ENCODE measurements at regions not wholly inside any gene's neighbourhood (a gene's known extent, or its start where the extent isn't known, plus 50 kb on each side); places are given as distances from the start of the nearest gene placed in this dataset.

GRCh38 chr18:45384962-45385315 lies 230.3 kb upstream of the SLC14A2 start:
- DNase-seq: no peak

GRCh38 chr18:45386041-45386655 lies 229.1 kb upstream of the SLC14A2 start:
- DNase-seq: peak; percentile 9

DNA sequence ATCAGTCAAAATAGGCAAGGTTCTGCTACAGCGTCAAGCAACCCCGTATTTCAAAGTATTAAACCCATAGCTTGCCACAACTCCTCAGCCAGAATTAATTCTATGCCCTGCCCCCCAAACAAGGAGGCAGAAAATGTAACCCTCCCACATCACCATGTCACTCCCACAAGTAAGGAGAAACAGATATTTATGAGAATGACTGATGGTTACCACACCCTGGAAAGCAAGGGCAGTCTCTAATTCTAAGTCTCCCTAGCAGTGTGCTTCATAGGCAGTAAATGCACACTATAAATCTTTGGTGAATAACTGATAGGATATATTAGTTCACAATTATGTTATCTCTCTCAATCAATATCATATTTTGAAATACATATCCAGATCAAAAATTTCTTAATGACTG lies 228.0 kb upstream of the SLC14A2 start:
- DNase-seq: no peak

DNA sequence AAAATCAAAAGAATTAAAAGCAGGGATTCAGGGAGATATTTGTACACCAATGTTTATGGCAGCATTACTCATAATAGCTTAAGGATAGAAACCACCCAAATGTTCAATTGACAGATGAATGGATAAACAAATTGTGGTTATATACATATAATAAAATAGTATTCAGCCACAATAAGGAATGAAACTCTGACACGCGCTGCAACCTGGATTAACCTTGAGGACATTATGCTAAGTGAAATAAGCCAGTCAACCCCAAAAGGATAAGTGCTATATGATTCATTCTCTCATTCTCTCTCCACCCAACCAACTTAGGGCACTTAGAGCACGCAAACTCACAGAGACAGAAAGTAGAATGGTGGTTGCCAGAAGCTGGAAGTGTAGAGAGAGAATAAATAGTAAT lies 216.8 kb upstream of the SLC14A2 start:
- DNase-seq: no peak

GRCh38 chr18:45399146-45399545 lies 216.1 kb upstream of the SLC14A2 start:
- no peak for DNase-seq

DNA sequence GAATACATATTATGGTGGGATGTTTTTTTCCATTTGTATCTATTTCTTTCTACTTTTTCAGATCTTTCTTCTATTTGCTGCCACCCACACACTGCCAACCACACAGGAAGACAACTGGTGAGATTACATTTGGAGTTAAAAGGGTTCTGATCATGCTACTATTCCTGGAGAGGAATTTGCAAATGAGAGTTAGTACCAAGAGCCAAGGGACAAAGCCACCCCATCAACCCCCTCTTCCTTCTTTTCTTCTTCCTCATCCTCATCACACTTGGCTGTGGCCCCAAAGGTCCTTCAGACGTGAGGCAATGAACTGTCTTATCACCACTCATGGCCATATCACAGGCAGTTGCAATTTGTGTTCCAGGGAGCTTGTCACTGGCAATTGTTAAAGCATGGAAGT lies 215.6 kb upstream of the SLC14A2 start:
- no peak for DNase-seq

- DNase-seq: no peak
Observed at GRCh38 chr18:45402485-45403056, 212.7 kb upstream of the SLC14A2 start.

DNA sequence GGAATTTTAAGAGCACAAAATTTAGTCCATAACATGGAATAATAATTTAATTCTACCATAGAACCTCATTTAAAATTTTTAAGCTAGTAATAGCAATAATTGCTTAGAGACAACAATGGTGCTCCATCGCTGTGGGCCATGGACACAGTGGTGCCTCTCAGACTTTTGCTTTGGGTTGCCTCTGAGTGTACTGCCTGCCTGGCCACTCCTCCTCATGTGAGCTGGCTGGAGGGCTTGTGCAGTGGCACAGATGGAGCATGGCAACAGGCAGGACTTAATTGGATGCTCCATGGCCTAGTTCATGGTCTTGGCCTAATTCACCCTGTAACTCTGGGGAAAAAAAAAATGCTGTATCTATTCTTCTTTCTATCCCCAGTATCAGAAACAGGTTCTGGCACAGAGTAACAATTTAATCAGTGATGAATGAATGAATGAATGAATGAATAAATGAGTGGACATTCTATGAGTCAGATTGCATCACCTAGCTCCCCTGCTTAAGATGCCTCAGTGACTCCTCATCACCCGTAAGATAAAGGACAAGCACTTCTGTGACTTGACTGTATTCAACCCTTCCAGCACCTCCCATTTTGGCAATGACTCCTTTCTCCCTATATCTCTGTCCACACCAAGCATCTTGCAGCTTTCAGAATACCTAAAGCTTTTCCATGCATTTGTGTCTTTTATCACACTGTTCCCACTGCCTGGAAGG lies 211.8 kb upstream of the SLC14A2 start:
- no peak for DNase-seq

DNA sequence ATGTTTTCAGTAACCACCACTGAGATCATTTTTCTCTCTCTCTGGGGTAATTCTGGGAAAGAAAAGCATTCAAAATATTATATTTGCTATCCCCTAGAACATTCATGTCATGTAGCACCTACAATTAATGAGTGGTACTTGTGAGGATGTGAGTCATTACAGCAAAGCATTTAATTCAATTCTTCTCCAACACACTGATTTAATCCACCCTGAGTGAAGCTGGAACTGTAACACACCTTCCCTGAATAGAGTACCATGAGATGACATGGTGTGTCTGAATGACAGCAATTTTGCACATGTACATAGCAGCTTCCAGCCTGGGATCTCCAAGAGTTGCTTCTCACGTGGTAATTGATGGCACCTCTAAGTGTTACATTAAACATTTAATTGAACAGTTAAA lies 207.1 kb upstream of the SLC14A2 start:
- DNase-seq: no peak

- no peak for DNase-seq
Observed at GRCh38 chr18:45409971-45410370, 205.3 kb upstream of the SLC14A2 start.

- DNase-seq: no peak
Observed at GRCh38 chr18:45412577-45412976, 202.7 kb upstream of the SLC14A2 start.

- DNase-seq: no peak
Observed at GRCh38 chr18:45413180-45413836, 202.0 kb upstream of the SLC14A2 start.

DNA sequence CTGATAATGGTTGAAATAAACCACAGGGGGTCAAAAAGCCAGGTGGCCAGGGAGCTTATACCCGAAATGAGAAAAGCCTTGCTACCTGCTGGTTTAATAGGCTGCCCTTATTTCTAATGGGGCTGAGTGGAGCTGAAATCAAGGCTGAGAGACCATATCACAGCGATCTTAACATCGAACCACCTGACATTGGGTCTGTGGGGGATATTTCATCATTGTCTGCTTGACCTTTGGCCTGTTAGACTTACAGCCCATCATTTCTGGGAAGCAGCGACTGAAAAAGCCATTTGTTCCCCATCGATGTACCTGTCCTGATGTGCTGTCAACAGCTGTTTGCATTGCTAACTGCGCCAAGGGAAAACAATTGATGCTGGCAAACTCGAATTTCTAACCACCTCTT lies 199.7 kb upstream of the SLC14A2 start:
- DNase-seq: no peak

- DNase-seq: no peak
Observed at GRCh38 chr18:45416168-45416567, 199.1 kb upstream of the SLC14A2 start.

DNA sequence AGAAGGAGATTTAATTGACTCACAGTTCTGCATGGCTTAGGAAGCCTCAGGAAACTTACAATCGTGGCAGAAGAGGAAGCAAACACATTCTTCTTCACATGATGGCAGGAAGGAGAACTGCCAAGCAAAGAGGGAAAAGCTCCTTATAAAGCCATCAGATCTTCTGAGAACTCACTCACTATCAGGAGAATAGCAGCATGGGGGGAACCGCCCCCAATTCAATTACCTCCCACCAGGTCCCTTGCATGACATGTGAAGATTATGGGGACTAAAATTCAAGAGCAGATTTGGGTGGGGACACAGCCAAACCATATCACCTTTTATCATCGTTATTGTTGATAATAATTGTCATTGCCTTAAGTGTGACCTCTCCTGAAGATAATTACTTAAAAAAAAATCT lies 197.9 kb upstream of the SLC14A2 start:
- no peak for DNase-seq

DNA sequence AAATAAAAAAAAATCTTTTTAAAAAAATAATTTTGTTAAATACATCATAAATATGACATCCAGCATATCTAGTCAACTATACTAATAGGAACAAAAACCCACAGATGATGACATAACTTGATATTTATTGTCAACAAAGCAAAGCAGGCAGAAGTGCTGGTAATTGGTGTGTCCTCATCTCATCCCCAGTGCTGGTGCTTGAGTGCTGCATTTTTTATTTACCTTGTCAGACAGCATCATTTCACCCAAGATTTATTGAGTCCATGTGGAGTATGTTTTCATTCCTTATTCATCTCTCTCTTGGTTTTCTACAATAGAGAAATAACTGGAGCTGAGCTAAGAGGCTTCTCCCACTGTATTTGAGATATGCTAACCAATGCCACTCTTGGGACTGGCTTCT lies 191.6 kb upstream of the SLC14A2 start:
- DNase-seq: no peak

GRCh38 chr18:45430041-45430440 lies 185.2 kb upstream of the SLC14A2 start:
- no peak for DNase-seq

DNA sequence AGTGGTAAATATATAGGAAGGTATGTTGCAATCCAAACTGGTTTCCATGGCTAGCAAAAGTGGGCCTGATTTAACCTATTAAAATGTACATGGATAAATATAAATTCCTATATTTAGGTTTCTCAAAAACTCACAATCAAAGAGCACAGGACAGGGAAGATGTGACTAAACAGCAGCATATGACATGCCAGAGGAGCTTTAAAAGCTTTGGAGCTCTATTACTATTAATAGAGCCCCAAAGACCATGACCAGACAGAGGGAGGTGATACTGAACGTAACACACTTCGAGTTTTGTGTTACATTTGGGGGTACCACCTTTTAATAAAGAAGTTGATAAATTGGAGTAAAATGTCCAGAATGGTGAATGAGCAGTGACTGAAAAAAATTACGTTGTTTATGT lies 179.5 kb upstream of the SLC14A2 start:
- no peak for DNase-seq

DNA sequence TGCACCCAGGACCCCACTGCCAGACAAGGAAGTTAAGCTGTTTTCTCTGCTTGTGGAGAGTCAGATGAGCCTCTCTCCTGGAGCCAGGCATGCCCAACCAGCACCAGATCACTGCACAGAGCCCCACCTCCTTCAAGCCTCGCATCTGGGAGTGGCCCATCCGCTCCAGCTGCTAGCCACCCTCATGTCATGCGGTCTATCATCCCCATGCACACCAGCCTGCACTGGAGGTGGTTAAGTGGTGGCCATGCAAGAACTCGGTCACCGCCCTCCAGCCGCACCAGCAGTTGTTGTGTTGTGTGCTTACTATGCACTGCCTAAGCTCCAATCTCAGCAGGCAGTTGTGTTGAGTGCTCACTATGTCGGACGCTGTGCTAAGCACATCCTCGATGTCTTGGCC lies 177.9 kb upstream of the SLC14A2 start:
- DNase-seq: no peak

GRCh38 chr18:45439851-45440645 lies 175.2 kb upstream of the SLC14A2 start:
- no peak for DNase-seq

DNA sequence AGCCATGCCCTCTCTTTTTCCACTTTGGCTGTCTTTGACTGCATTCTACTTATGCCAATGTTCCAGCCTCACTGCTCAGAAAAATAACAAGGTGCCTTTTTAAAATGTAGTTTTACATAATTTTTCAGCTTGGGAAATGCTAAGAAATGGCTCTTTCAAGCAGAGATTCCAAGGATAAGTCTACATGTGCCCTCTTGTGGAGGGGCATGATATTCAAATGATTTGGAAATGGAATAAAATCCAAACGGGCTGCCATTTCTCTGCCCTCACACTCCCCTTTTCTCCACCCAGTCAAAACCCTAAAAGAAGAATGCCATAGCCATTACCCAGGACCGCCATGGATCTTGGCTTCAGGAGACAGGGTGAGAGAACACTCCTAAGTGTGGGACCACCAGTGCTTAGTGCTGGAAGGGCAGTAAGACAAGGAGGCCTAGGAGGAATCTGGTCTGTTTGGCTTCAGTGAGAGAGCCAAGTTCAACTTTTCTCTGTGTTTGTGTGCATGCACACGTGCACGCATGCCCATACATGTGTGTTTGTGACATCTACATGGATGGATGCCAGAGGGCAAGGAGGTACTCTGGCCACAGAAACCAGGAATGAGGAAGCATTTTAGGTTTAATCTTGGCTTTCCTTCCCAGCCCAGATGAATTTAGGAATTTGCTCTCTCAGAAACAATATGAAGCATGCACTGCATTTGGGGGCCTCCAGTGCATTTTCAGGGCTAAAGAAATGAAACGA lies 174.0 kb upstream of the SLC14A2 start:
- DNase-seq: no peak

- no peak for DNase-seq
Observed at GRCh38 chr18:45444040-45444439, 171.2 kb upstream of the SLC14A2 start.

Data from stimulated activated CD4-positive, alpha-beta T cell treated with anti-CD3 and anti-CD28 coated beads, Interleukin-15, amount 100 ng/mL, for 24 hours (primary cell).